HEK293T (cell line): ENCODE measurements at regions not wholly inside any gene's neighbourhood (a gene's known extent, or its start where the extent isn't known, plus 50 kb on each side); places are given as distances from the start of the nearest gene placed in this dataset.

Experiments
- BHLHE40 ChIP-seq: fragments of 450-650 bp; IDR thresholded peaks from 2 replicates; pipeline ENCODE4 v1.6.1; 2016; ENCODE audit warnings: mild to moderate bottlenecking, moderate library complexity, borderline replicate concordance
- CTBP1 ChIP-seq: fragments of 450-650 bp; IDR thresholded peaks from 2 replicates; pipeline ENCODE4 v1.6.1; 2016; ENCODE audit warnings: borderline replicate concordance
- ELF4 ChIP-seq: fragments of 450-650 bp; IDR thresholded peaks from 2 replicates; pipeline ENCODE4 v1.6.1; 2017; ENCODE audit warnings: antibody characterized with exemption
- FOXA1 ChIP-seq: fragments of 450-650 bp; IDR thresholded peaks from 2 replicates; pipeline ENCODE4 v1.6.1; 2016; ENCODE audit warnings: mild to moderate bottlenecking
- FOXK2 ChIP-seq: fragments of 450-650 bp; IDR thresholded peaks from 2 replicates; pipeline ENCODE4 v1.6.1; 2016; ENCODE audit warnings: mild to moderate bottlenecking
- FOXM1 ChIP-seq: fragments of 450-650 bp; IDR thresholded peaks from 2 replicates; pipeline ENCODE4 v1.6.1; 2017; ENCODE audit warnings: mild to moderate bottlenecking, borderline replicate concordance
- HDGF ChIP-seq: fragments of 450-650 bp; IDR thresholded peaks from 2 replicates; pipeline ENCODE4 v1.6.1; 2017; ENCODE audit warnings: antibody characterized with exemption, borderline replicate concordance
- LEF1 ChIP-seq: fragments of 450-650 bp; IDR thresholded peaks from 2 replicates; pipeline ENCODE4 v1.6.1; 2017; ENCODE audit warnings: mild to moderate bottlenecking, borderline replicate concordance
- SP1 ChIP-seq: fragments of 450-650 bp; IDR thresholded peaks from 2 replicates; pipeline ENCODE4 v1.6.1; 2017
- SUZ12 ChIP-seq: fragments of 450-650 bp; IDR thresholded peaks from 2 replicates; pipeline ENCODE4 v1.6.1; 2016; ENCODE audit warnings: mild to moderate bottlenecking
- TARDBP ChIP-seq: fragments of 450-650 bp; IDR thresholded peaks from 2 replicates; pipeline ENCODE4 v1.6.1; 2016

- TF ChIP-seq SUZ12 (no peak), TARDBP (no peak), SP1 (no peak), FOXA1 (no peak), HDGF (no peak), BHLHE40 (no peak), FOXK2 (no peak), ELF4 (no peak), FOXM1 (no peak), CTBP1 (no peak), LEF1 (no peak)
These were observed 168.4 kb downstream of the ARL4C start for GRCh38 chr2:234328444-234328990.
